Embryonic facial prominence (tissue), 1 donor: ENCODE measurements at regions not wholly inside any gene's neighbourhood (a gene's known extent, or its start where the extent isn't known, plus 50 kb on each side); places are given as distances from the start of the nearest gene placed in this dataset.
A peak's percentile ranks its signal among the peaks of the same experiment; 100 is the strongest.
"Not testable (repeated sequence)": the region's sequence is repeated elsewhere in the genome, so short reads cannot be mapped to it uniquely, and the experiment has no call there.

Source experiments
- DNase-seq: peaks from one replicate; pipeline ENCODE4 v3.0.0-alpha.2; 2016; ENCODE audit errors: extremely low spot score

DNA sequence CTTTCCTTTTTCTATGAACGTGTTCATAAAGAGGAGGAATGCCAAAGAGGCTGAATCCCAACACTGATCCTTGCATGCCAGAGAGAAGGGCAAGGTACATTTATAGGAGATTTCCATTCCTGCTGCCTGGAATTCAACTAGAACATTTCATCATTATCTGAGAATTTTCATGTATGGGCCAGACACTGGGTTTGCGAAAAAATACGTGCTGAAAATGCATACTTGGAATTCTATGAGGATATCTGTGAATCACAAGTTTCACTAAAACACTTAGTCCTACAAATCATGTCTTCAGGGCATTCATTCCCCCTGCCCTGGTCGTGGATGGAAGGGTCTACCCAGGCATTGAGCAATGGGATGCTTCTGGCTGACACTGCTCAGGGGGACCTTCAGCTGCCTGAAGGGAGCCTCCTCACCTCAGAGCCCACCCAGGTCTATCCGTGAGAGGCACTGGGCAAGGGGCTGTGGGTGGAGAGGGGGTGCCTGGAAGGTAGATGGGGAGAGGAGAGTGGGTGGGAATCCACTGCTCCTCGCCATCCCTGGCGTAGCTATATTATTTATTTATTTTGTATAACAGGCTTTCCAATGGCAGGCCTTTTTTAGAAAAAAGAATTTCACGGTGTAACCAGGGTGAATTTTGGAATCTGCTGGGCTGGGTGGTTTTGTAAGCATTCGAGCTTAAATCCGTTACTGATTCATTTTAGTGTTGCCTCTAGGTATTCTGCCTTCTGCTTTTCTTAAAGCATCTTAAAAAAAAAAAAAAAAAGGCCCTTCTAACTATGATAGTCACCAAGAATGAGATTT is 560.6 kb upstream of the ID2 start:
- no peak for DNase-seq

DNA sequence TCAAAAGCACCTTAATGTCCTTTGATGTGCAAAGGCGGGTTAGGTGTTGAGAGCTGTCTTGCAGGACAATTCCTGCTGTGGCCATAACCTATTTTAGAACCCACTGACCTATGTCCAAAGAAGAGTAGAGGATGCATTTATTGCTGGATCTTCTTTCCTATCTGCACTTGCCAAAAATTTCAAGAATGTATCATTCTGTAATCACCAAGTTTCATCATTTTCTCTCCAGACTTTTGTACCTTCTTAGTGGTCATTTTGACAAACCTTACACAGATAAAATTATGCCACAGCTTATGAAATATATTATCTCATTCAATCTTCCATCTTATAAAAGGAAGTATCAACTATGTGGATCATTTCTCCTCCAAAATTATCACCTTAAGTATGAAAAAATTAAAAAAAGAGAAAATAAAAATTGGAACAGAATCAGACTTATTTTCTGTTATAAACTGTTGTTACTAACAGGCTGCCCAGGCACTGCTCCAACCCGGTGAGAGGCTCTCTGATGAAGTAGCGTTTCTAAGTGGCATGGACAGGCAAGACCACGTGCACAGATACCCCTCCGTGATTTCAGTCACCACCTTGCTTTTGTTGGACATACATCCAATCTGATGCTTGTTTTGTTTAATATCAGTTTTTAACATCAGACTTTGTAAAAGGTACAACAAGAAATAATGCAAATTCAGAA is 559.9 kb upstream of the ID2 start:
- no peak for DNase-seq

DNA sequence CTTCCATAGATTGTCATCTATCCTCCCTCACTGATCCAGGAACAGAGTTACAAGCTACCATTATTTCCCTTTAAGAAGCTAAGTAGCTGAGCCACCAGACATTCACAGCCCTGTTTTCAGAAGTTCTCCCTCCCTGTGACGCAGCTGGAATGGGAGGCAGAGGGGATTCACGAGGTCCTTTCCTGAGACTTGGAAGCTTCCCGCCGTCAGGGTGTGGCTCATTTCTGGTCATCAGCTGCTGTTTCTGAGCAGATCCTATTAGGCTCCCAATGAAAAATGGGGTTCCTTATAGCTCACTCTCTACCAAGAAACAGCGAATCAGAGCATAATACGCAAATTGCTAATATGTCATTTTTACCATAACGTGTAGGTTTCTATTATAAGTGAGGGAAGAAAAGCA is 559.3 kb upstream of the ID2 start:
- no peak for DNase-seq

DNA sequence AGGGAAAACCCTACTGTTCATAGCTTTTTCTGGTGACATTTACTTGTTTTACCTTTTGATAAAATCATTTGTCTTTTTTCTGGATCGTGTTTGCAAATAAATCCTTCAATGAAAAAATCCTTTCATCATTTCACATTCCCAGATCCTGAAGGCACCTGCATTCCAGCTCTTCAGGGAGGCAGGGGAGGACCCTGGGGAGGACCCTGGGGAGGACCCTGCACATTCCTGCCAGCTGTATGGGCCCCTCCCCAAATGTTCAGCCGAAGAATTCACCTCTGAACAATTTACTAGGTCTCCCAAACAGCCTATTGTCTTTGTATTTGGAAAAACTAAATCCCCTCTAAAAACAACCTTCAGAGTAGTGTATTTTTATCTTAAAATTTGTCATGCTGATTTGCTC is 558.4 kb upstream of the ID2 start:
- DNase-seq = no peak

DNA sequence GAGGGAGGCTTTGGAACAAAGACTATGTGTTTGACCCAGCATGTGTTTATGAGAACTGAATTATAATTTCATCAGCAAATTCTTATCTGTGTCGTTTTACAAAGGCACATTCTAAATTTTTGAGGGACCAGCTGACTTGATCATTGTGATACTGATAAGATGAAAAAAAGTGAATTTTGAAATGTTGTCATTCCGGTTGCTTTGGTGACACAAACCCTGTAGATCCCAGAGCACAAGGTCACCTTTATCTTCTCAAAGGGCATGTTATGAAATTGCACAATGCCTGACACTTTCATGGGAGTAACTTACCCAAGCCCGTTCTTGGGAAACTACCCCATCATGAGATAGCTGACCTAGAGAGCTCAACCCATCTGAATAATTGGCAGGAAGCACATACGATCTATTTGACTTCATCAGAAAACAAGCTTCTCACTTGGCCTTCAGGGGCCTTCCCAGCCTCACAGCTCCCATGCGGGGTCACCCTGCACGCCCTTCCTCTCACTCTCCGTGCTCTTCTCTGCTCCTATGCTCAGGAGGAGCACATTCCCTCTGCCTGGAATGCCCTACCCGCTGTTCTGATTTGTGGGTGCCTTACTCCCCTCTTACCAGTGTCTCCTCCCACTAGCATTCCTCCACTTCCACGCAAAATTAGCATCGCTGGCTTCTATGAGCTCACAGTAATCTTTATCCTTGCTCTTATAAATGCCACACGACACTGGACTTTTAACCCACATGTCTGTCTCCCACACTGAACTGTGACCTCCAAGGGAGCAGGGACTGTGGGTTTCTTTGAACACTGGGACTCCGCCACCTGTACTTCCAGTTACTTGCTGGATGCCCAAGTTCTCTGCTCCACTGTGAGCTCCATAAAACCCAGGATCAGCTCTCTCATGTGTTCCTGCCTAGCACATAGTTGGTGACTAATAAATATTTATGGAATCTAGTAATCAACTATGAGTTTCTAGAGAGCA is 555.8 kb upstream of the ID2 start:
- no peak for DNase-seq

DNA sequence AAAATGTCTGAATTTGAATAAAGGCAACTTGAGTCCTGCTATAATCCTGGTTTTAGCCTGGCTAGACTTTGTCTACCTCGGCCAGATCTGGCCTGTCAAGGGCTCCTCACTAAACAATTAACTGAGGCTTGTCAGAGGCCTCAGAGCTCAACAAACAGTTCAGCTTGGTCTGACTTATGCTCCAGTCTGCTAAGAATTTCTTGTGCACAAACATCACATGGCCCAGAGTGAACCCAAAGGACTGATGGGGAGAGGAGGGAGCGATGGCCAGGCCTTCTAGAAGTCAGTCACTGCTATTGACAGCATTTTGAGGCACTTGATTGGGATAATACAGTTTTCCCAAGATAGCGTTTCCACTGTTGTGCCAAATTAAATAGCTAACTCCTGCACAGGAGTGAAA is 555.1 kb upstream of the ID2 start:
- no peak for DNase-seq

DNA sequence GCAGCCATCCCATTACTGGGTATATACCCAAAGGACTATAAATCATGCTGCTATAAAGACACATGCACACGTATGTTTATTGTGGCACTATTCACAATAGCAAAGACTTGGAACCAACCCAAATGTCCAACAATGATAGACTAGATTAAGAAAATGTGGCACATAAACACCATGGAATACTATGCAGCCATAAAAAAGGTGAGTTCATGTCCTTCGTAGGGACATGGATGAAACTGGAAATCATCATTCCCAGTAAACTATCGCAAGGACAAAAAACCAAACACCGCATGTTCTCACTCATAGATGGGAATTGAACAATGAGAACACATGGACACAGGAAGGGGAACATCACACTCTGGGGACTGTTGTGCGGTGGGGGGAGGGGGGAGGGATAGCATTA is 550.4 kb upstream of the ID2 start:
- DNase-seq = not testable (repeated sequence)

DNA sequence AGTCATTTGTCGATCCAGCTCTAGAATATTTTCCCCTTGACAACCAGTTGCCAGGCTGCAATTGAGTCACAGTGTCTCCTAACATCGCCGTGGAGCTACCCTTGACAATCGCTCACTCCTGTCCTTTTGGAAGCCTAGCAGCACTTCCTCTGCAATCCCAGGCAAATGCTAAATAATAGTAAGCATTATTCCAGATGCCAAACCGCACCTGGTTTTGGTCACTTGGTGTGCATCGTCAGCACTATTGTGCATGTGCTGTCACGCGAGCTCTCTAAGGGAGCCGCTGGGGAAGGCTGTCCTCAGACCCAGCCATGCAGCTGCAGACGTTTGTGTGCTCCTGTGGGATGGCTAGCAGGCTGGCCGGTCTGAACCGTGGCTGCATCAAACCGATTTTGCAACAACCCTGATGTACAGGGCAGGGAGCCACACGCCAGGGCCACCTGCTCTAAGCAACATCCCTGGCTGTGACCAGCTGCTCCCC is 549.5 kb upstream of the ID2 start:
- no peak for DNase-seq

DNA sequence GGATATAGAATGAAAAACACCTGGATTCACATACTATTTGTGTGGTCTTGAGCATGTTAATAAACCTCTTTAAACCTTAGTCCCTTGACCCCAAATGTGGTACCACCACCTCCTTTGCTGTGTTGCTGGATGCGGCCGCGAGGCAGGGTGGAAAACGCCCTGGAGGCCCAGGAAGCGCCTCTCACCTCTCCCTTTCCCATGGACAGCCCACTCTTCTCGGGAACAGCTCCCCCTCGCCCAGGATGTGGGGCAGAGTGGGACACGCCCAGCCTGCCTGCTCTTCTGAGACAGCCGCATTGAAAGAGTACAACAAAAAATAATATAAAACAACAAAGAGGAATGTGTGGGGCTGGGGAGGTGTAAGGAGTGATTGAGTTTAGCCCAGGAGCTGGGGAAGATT is 549.0 kb upstream of the ID2 start:
- DNase-seq = no peak

DNA sequence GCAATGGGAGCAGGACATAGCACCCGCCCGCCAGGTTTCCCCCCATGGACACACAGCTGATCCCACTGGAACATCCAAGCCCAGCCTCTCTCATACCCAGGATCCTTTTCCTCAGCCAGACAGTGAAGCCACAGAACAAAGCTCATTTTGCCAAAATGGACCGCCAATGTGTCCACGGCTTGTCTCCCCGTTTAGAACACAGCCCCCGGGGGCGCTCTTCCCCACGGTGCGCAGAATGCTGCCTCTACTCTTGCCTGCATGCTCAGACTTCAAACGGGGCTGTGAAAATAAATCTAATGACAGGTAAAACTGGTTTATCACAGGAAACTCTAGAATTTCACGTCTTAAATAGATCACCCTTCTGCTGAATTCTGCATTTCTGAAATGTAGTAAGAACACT is 548.5 kb upstream of the ID2 start:
- DNase-seq = no peak

DNA sequence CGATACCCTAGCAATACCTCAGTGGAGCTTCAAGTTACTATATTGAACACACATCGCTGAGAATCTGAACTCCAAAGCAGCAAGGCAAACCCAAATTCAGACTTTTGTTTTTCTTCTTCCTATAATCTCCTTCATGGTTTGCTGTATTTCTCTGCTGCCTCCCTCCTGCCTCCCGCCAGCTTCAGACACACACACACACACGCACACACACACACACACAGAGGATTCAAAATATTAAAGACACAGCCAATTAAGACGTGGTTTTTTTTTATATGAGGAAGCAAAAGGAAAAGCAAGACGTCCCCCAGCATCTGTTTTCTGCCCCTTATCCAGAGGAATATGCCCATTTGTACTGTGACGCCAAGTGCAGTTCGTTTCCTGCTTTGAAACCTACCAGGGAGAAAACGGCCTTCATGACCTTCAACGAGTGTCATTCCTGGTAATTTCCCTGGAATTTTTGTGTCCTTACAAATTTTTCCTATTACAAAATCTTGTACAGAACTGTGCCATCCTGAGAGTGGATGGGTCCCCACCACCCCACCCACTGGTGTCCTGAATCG is 547.9 kb upstream of the ID2 start:
- DNase-seq = no peak

DNA sequence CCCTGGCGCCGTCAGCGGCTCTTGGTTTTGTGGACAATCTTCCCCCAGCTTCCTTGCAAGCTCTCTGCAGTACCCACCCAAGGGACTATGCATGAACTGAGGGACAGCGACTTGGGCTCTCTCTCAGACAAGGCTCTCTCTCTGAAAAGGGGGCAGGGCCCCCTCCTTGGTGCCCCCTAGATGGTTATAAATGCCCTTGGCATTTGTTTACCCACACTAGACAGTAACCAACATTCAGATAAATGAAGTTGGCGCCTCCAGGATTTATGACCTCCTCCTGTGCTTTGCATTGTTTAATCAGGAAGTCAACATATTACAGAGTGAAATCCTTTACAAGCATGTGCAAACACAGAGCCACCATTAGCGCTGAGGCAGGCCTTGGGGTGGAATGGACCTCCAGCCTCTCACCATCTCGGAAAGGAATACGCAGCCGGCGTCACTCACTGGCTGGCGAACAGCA is 547.4 kb upstream of the ID2 start:
- DNase-seq = no peak

DNA sequence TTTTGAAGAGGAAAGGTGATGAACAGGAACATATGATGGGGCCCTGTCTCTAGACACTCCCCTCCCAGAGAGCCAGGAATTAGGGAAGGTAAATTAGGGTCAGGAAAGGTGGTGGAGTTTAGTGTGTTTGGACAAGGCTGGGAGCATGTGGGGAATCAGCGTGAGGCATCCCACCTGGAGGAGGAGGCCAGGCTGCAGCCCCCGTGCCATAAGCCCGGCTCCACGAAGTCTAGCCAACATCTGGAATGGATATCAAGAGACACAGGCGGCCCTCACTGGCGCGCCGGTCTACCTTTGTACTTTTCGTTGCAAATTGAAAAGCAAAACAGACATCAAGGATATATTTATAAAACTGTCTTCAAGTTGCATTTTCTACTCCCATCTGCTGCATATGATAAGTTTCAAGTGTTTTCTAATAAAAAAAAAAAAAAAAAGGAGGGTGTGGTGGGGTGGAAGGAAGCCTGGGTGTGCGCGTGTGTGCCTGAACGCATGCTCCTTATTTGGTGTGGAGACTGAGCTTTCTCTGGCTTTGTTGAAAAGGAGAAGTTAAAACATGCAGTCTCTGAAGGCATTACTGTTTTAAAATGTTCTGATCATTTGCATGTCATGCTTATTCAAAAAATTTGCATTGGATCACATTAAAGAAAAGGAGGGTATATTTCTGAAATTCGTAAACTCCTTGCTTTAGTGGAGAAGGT is 546.7 kb upstream of the ID2 start:
- peak; percentile 70 for DNase-seq

DNA sequence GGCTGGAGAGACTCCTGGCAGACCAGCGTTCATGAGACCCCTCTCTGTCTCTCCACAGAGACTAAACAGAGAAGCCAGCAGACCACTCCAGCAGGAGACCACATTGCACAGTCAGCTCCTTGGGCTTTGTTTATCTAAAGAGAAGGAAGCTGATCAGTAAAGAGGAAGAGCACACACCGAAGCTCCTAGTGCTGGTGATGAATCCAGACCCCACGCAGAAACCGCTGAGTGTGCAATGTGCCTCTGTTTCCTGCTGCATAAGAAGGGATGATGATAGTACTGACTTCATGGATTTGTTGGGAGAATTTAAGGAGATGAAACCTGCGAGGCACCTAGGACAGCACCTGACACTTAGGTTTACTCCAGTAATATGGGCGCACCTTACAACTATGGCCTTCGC is 544.1 kb upstream of the ID2 start:
- no peak for DNase-seq

DNA sequence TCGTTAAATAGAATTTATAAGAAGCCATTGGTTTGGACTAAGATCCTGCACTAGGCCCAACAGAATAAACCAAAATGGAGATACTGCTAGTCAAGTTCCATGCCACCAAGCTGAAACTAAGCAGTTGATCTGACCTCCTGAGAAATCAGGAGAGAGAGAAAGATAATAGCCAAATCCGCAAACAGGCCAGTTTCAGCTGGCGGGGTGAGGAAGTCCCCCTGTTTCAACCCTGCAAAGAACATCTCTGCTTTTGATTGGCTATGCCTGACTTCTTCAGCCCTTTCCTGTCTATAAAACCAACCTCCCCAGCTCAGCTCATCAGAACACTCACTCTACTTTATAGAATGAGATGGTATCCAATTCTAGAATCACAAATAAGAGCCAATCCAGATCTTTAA is 543.3 kb upstream of the ID2 start:
- DNase-seq = no peak

DNA sequence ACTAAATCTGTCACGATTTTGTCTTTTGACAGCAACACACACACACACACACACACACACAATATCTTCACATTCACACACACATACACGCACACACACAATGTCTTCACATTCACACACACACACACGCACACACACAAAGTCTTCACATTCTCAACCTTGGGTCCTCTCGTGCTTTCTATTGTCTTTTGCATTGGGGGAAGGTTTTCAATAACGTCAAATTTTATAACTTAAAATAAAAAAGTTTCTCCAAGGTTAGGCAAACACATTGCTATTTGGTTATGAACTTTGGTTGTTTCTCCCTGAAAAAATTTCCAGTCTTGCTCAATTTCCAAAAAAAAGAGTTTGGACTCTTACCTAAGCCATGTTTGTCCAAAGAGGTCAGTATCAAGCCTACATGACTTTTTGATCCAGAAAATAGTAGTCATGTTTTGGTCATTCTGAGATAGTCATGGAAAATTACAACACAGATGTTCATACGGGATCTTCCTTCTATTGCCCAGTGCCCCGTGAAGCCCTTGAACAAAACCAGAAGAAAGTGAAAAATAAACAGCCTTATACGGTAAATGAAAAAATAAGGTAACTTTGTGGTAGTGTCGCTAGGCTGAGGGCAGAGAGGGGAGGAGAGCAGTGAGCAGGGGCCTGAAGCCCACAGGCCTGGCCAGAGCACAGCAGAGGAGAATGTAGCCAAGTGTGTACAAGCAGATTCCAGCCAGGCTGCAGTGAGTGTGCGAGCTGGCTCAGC is 542.8 kb upstream of the ID2 start:
- DNase-seq = no peak

DNA sequence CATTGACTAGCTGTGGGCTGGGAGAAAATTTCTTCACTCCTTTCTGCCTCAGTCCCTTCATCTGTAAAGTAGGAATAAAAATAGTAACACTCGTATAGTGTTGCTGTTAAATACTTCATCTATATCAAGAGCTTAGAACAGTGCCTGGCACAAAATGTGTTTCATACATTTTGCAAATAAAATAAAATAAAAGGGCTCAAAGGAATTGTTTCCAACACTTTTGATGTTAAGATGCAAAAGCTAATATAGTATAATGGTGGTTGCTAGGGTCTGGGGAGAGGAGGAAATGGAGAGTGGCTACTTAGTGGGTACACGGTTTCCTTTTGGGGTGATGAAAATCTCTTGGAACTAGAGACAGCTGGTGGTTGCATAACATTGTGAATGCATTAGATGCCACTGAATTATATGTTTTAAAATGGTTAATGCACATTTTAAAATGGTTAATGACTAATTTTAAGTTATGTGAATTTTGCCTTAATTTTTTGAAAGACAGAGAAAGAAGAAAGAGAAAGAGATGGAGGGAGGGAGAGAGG is 542.1 kb upstream of the ID2 start:
- no peak for DNase-seq

DNA sequence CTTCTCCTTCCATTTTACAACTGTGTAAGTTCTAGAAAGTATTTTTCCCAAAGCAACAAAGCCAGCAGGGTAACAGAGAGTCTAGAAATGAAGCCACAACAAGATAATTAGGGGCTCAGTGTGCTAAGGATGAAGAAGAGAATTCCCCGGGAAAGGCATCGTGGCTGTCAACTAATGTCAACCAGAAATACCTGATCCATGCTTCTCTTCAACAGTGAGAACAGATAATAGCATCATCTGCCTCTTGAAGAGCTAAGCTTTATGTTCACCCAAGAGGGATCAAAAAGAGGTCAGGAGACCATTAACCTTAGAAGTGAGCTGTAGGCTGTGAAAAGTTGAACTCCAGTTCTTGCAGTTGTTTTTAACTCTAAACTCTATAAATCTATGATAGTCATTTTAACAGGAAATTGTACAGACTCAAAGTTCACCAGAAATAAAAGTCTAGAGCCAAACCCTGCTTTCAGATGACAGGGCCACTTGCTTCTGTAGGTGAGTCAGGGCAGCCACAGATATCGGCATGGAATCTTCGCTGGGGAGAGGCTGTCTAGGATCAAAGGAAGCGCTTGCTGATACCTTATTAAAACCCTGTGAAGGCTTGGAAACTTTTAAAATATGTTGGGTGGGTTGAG is 540.7 kb upstream of the ID2 start:
- DNase-seq = no peak

DNA sequence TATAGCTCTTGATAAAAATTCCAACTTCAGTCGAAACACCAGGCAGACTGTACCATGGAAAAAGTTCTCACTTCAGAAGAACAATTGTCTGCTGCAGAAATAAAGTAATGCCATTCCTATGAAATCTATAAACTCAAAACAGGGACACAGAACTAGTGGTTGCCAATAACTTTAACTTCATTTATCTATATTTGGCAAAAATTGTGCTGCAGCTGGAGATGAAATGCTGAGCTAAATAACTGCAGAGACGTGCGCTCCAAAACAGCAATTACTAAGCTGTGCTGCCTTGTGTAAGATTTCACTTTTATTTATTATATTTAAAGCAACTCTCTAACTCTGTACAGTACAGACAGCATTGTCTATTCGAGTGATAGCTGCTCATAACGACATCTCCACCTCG is 540.1 kb upstream of the ID2 start:
- DNase-seq = peak; percentile 62

DNA sequence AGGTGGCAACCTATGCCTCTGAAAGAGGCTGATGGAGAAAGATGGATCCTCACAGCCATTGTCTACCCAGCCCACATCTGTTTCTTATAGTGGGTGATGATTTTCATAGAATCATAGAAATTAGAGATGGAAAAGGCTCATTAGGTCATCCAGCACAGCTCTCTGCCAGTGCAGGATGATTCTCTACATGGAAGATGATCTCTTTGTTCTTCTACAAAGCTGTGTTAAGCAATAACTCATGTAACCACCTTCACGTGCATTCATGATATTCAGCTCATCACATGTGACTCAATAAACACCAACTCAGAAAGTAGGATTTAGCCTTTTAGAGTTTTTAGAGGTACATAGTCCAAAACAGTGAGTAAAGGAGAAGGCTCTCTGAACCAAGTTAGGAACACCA is 539.4 kb upstream of the ID2 start:
- no peak for DNase-seq
